HG03469 (cell line): ENCODE measurements at regions not wholly inside any gene's neighbourhood (a gene's known extent, or its start where the extent isn't known, plus 50 kb on each side); places are given as distances from the start of the nearest gene placed in this dataset.

Experiments used
- ATAC-seq: cut with Tn5 transposase; IDR thresholded peaks from one replicate; pipeline ENCODE4 v1.9.1; 2021; ENCODE audit warnings: mild to moderate bottlenecking, moderate library complexity, moderate number of reproducible peaks; ENCODE audit not compliant: unreplicated experiment

- ATAC-seq = no peak
Measured at GRCh38 chr10:104574838-104575237, 66.3 kb upstream of the SORCS3 start.

DNA sequence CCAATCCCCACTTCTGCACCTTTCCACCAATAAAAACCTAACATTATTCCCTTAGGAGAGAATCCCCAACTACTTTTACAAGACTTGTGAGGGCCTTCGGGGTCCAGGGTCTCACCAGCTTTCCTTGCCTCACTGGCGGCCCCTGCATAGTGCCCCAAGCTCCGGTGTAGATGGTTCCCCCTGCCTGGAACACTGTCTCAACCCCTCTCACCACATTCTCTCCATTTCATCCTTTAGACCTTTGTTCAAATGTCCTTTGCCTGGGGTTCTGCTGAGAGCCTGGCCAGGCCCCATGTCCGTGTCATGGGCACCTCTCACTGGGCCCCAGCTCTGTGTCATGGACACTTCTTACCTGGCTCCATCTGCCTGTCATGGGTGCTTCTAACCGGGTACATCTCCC, 64.5 kb upstream of the SORCS3 start:
- no peak for ATAC-seq

DNA sequence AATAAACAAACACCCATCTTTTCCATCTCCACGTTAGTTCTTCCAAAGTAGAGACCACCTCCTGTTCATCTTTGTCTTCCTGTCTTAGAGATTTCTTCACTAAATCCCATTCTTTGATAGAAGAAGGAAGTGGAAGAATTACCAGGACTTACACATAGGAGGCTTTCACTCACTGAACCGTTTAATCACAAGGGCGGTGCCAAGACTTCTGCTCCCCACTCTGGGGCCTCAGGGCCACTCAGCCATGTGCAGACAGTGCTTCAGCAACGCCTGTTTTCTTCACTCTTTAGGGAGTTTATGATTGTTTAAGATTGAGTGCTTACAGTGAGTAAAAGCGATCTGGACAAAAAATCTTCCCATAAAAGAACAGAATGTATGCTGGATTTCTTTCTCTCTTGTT, 63.9 kb upstream of the SORCS3 start:
- ATAC-seq = no peak

- no peak for ATAC-seq
Measured at GRCh38 chr10:104577861-104578521, 63.1 kb upstream of the SORCS3 start.

GRCh38 chr10:104578671-104579070, 62.4 kb upstream of the SORCS3 start:
- ATAC-seq = no peak

DNA sequence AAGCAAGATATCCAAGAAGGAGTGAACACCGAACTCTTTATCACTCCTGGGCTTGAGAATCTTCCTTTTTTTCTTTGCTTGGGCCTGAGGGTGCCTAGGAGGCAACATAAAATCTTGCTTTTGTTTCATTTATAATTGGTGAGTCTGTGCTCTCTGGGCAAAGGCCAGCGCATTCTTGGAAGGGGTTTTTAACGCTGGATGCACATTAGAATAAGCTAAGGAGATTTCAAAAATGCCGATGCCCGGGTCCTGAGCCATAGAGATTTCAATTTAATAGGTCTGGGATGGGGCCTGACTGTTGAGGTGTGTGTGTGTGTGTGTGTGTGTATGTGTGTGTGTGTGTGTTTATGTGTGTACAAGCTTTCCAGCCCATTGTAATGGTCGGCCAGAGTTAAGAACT, 62.0 kb upstream of the SORCS3 start:
- no peak for ATAC-seq

- no peak for ATAC-seq
Measured at GRCh38 chr10:104580321-104580720, 60.8 kb upstream of the SORCS3 start.

- ATAC-seq = peak; percentile 81
Measured at GRCh38 chr10:104580774-104581675, 60.1 kb upstream of the SORCS3 start.

DNA sequence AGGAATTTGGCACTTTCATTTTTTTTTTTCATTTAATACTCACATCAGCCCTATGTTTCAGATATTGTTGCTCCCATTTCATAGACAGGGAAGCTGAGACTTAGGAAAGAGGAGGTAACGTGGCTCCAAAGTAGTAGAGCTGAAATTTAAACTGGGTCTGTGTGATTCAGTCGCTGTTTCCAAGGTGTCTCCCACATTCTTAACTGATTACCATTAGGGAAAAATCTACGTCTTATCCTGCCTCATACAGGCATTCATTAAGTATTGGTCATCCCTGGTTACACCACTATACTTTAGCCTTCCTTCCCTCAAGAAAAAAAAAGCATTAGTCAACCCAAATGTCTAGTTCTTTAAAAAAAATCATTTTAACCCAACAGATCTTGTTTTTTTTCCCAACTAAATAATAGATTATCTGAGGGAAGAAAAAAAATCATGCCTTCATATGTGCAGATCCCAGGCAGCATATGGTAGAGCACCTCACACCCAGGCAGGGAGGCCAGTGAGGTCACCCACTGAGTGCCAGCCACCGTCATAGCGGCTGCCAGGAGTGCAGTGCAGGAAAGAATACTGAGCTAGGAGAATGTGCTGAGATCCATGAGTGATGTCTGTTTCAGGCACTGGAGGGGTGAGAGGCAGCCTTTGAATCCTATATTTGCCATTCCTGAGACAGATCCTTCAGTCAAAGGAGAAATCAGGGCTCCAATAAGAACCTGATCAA, 59.0 kb upstream of the SORCS3 start:
- ATAC-seq = no peak

GRCh38 chr10:104582602-104582951, 58.5 kb upstream of the SORCS3 start:
- ATAC-seq = no peak

GRCh38 chr10:104582966-104583365, 58.1 kb upstream of the SORCS3 start:
- no peak for ATAC-seq

DNA sequence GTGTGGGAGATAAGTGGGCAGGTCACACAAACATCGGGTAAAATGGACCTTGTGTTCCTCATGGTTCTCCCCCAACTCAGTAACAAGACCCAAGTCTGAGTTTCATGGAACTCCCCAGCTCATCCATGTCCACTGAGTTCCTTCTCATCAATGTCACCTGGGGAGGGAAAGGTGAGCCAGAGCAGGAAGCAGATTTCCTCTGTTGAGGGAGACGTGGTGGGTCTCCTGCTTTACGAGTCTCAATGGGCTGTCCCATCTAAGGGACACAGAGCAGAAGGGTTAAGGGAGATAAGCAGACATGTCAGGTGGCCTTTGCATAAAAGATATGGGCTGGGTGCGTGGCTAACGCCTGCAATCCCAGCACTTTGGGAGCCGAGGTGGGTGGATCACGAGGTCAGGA, 56.5 kb upstream of the SORCS3 start:
- no peak for ATAC-seq

- no peak for ATAC-seq
Measured at GRCh38 chr10:104587751-104588150, 53.3 kb upstream of the SORCS3 start.

DNA sequence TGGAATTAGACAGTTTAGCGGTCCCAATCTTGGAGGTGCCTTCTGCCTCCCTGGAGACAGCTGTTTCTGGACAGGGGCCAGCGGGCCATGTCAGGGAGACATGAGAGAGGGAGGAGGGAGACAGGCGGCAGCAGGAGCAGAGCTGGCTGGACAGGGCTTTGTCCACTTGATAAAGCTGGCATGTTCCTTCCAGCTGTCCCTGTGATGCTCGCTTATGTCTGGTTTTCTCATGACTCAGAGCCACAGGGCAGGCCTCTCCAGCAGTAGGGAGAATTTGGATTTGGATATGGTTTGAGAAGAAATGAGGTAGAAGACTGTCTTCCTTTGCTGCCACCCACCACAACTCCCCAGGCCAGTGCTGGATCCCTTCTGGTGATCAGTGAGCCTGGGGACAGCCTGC, 51.7 kb upstream of the SORCS3 start:
- no peak for ATAC-seq

- ATAC-seq = no peak
Measured at GRCh38 chr10:104589871-104590270, 51.2 kb upstream of the SORCS3 start.
